ENCODE measurements at regions not wholly inside any gene's neighbourhood (a gene's known extent, or its start where the extent isn't known, plus 50 kb on each side); places are given as distances from the start of the nearest gene placed in this dataset.

DNA sequence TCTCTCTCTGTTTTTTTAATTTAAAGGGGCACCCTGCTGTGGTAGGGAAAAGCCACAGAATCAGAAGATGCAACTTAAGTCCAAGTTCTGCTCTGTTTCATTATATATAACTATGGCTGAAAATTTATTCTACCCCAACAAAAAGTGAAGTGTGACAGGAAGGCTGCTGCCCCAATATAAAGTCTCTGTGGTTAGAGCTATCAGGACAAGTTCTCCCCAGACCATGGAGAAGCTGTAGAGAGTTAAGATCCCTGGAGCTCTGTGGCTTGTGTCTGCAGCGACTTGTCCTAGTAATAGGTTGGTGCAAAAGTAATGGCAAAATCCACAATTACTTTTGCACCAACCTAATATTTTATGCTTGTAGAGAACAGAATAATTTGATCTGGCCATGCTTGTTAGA, 250.9 kb downstream of the PSAT1 start:
- no peak for DNase-seq (ENCODE audit: low read depth, low spot score)
- no peak overlapping the region for H3K4me3 ChIP-seq (ENCODE audit: low read length)

DNA sequence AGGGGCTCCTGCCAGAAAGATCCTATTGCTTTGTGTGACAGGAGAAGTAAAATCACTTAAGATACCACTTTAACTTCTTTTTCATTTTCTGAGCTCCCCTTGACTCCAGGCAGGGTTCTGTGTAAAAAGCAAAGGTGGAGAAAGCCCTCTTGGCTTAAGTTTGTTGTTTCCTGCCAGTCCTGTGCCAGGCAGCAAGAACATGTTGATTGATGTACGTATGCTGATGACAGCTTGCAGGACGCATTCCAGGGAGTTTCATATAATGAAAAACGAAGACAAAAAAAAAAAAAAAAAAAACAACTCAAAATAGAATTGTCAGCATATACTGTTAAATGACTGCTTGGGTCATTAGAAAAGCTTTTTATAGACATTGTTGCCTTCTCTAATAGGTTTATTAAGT, 251.7 kb downstream of the PSAT1 start:
- H3K4me3 ChIP-seq (ENCODE audit: low read length), result no peak overlapping the region
- DNase-seq (ENCODE audit: low read depth, low spot score), result no peak

DNA sequence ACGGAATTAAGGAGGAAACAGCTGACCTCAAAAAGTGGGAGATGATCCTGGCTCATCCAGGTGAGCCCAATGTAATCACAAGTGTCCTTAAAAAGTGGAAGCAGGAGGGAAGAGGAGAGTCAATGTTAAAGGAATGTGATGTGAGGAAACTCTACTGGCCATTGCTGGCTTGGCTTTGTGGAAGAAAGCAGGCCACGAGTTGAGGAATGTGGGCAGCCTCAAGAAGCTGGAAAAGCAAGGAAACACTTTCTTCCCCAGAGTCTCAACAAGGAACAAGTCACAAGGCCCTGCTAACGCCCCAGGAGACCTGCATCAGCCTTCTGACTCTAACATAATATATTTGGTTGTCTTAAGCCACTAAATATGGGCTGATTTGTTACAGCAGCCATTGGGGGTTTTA, 252.8 kb downstream of the PSAT1 start:
- DNase-seq (ENCODE audit: low read depth, low spot score), result no peak
- no peak overlapping the region for H3K4me3 ChIP-seq (ENCODE audit: low read length)

DNA sequence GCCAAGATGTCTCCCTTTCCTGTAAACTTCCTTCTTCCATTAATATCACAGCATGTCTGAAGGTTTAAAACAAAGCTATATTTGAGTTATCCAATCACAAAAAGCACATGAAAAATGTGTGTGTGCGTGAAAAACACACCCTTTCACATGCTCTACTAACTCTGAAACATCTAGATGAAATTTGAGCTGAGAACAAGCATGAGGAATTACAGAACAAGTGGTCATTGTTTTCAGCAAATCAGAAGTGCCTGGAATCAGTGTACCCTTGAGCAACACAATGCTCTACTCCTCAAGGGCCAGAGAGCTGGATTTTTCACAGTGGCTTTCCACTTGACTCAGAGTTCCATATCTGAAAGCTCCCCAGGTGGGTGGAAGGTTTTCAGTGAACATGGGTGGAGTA, 255.9 kb downstream of the PSAT1 start:
- no peak overlapping the region for H3K4me3 ChIP-seq (ENCODE audit: low read length)
- no peak for DNase-seq (ENCODE audit: low read depth, low spot score)

DNA sequence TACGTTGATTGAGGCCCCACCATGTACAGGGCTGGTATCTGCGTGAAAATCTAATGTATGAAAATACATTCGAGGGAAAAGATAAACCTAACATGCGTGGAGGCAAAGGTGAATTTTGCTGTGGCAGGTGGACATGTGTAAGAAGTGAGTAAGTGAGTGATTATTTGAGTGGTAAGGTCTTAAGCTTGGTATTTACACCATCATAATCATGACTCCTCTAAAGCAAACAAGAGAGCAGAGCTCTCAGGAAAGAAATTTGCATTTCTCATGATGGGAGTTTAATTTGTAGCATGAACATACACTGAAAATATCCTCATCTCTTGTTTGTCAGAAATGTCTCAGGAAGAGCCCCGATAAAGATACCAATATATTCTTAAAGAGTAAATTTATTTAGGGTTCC, 260.6 kb downstream of the PSAT1 start:
- H3K4me3 ChIP-seq (ENCODE audit: low read length), result no peak overlapping the region
- no peak for DNase-seq (ENCODE audit: low read depth, low spot score)

DNA sequence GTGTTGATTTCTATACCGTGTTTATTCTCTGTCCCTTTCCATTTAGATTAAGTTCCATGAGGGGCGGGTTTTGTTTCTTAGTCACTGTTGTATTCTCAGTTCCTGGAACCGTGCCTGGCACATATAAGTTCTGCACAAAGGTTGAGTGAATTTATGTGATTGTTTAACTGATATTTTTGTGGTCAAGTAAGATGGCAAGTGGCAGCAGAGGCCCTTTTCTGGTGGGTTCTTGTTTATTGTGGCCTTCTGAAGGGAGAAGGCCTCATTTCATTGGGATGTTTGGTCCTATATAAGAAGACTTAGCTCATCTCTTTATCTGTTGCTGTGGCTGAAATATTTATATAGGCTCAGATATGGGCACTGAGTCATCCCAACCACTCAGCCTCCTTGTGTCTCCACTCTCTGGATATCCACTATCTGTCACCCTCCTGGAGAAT, 262.5 kb downstream of the PSAT1 start:
- no peak for DNase-seq (ENCODE audit: low read depth, low spot score)
- no peak overlapping the region for H3K4me3 ChIP-seq (ENCODE audit: low read length)

DNA sequence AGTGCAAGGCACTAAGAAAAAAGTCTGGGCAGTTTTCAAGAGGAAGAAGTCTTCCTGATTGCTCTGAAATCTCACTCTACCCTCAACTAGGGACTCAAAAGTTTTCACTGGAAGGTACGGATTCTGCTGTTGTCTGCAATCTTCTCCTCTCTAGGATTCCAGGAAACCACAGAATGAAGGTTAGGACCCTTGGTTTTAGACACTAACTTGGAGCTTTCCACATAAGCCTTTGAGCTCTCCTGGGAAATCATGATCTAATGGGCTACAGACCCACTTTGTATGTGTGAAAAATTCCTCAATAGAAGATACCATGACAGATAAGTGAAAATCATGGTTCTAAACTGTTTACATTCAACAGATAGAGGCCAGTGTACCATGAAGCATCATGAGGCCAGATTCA, 265.1 kb downstream of the PSAT1 start:
- DNase-seq (ENCODE audit: low read depth, low spot score), result no peak
- no peak overlapping the region for H3K4me3 ChIP-seq (ENCODE audit: low read length)

DNA sequence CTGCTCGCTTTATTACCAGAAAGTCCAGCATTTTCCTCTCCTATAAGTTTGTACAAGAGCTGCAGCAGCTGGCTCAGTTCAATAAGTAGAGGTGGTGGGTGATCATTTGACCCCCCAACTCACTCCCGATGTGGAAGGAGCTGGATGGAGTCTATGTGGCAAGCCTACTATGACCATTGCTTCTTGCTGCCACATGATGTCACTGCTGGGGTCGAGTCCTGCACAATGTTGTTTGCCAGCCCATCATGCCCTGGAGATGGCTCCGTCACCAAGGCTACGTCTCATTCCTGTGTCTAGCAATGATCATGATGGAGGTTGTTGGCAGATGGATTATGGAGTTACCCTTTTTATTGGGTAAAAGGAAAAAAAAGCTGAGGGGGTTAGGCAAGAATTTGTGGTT, 266.3 kb downstream of the PSAT1 start:
- no peak for DNase-seq (ENCODE audit: low read depth, low spot score)
- no peak overlapping the region for H3K4me3 ChIP-seq (ENCODE audit: low read length)

DNA sequence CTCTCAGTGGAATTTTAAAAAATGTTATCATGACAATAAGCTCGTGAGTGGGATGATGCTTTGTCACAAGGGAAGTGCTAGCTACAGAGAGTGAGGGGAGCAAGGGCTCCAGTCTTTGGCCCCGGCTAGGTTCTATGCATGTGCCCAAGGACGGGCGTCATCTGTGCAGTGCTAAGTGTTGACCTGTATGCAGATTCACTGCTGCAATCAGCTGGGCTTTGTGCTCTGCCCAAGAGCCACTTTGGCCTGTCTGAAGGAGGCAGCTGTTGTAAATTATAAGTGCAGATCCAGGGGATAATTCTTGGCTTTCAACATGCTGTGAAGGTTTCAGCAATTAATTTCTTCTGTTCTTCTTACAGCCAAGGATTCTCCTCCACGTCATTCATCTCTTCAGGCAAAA, 268.6 kb downstream of the PSAT1 start:
- H3K4me3 ChIP-seq (ENCODE audit: low read length), result no peak overlapping the region
- no peak for DNase-seq (ENCODE audit: low read depth, low spot score)

DNA sequence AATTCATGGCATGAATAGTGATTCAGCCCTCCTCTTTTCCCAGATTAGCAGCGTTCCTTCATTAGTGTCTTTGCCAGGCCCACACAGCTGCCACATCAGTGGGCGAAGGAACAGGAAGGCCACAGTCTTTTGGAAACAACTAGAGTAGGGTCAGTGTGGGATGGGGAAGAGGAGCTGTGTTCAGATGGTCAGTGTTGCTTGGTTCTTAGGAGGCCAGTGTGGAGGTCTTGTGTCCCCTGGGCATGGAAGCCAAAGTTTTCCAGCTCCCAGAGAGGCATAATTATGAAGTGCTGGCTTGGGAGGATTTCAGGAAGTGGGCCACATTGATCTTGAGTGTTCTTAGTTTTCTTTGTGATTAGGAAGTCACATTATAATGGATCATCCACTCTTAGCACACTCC, 269.6 kb downstream of the PSAT1 start:
- H3K4me3 ChIP-seq (ENCODE audit: low read length), result no peak overlapping the region
- no peak for DNase-seq (ENCODE audit: low read depth, low spot score)

DNA sequence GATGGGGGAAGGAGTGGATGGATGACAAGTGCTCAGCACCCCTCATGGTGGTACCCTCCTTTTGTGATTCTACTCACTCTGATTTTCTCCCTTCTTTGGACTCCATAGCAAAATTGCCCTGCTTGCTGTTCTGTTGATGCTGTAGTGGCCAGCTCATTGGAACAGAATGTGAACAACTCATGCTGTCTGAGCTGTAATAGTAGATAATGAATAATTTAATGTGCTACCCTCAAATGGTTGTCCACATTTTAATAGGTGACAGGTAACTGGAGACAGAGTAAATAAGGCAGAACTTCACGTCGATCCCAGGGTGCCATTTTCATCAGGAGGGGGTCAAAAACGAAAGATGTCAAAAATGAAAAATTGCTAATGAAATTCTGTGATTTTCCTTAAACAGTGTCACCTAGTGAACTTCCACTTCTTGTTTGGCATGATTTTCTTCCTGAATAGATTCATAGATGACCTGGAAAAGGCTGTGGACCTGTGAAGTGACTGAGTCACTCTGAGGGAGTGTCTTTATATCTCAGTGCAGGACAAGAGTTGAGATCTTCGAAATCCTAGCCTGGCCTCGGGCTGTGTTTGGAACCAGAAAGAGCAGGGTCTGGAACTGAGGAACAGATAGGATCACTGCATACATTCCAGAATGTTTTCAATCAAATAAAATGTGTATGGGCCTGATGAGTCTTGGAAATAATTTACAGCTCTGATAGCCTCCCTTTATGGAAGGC, 270.2 kb downstream of the PSAT1 start:
- no peak for DNase-seq (ENCODE audit: low read depth, low spot score)
- no peak overlapping the region for H3K4me3 ChIP-seq (ENCODE audit: low read length)

DNA sequence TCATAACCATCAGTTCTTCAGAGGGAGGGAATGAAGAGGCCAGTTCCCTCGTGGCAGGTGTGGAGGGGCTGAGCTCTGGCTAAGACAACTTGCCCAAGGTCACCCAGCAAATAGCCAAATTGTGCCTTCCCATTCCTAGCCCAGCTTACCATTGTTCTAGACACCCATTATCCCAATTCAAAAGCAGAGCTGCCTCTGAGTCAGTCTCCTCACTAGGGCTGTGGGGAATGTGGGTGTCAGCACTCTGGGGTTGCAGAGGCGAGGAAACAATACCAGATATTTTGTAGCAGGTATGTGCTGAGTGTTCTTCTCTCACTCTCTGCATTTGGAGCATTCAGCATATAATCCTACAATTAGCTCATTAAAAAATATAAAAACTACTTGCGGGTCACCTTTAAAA, 270.8 kb downstream of the PSAT1 start:
- DNase-seq (ENCODE audit: low read depth, low spot score), result no peak

DNA sequence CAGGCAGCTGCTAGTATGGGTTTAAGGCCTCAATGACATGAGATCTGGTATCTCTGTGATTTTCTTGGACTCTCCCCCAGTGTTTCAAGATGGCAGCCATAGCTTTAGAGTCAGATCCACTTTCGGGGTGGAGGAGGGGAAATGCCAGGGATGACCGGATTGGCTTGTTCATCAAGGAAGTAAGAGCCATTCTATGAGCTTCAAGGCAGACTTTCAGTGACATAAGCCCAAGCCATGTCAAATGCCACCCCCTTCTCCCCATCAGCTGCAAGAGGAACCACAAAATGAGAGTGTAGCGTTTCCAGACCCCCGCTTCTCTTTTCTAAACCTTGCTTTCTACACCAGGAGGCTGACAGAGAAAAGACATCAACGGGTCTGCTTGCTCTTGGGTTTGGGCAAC, 271.8 kb downstream of the PSAT1 start:
- DNase-seq (ENCODE audit: low read depth, low spot score), result no peak
- H3K4me3 ChIP-seq (ENCODE audit: low read length), result no peak overlapping the region

More for the DNA sequence above, 270.8 kb downstream of the PSAT1 start:
- no peak overlapping the region for H3K4me3 ChIP-seq (ENCODE audit: low read length)

DNA sequence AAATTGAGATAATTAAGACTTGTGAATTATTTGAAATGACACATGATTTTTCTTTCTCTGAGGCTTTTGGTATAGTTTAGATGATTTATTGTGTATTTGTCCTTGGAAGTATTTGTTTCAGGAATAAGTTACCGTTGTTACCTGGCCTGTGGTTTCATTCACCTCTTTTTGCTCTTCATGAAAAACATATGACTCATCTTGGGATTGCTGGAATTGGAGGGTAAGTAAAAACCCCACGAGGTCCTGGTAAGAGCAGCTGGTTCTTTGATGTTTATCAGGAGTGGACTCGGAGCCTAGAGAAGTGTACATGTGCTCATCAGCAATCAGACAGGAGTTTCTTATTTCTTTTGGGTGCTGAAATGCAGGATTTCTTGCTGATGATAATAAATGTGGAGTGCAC, 275.3 kb downstream of the PSAT1 start:
- no peak overlapping the region for H3K4me3 ChIP-seq (ENCODE audit: low read length)
- DNase-seq (ENCODE audit: low read depth, low spot score), result no peak

DNA sequence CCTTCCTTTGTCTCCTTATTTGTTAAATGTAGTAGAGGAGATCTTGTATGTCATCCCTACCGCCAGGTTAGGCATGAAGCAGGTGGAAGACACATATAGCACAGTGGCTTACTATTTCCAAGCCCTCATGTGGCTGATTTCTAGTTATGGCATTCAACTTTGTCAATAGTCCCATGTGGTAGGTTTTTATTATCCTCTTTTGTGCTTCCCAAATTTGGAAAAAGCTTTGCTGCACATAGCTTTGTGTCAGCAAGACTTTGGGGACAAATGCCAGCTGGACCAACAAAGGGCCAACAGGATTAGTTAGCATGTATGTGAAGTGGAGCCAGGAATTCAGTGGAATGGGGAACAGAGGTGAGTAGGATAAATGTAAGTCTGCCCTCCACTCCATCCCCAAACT, 276.3 kb downstream of the PSAT1 start:
- no peak overlapping the region for H3K4me3 ChIP-seq (ENCODE audit: low read length)
- DNase-seq (ENCODE audit: low read depth, low spot score), result no peak

DNA sequence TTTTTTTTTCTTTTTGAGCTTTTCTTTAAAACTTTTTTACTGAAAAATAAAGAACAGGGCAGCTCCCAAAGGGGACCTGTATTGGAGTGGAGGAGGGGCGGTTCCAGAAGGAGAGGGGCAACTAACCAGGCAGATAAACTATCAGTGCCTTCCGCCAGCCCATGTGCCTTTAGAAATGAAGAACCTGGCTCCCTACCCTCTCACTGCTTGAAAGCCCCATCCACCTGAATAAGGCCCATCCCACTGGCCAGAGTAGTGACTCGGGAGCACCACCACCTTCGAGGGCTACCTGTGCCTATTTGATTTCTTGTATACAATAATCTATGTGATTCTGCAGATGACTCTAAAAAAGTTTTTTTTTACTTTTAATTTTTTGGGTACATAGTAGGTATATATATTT, 276.7 kb downstream of the PSAT1 start:
- H3K4me3 ChIP-seq (ENCODE audit: low read length), result no peak overlapping the region
- no peak for DNase-seq (ENCODE audit: low read depth, low spot score)

DNA sequence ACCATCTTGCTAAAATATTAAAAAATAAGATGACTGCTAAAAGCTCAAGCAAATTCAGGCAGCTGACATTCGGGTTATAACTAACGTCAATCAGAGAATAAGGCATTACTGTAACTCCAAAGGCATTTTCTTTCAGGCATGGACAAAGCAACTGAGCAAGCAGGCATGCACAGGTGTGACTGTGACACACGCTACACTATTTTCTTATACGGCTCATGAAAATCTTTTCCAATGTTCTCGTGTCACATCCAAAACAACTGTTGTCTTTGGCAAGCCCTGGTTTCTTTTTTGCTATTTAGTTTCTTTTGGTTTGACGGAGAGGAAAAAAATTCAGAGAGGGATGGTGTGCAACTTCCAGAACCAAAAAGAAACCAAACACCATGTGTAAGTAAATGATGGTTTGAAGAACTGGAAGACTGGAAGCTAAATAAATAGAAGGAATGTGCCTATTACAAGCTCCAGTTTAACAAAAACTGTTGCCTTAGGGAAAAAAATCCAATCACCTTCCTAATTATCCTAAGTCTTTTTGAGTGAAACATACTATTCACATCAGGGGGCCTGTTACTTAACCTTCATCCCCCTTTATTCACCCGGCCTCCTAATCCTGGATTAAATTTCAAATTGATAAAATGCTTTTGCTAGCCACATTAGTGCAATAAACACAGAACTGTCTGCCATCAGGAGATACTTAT, 277.6 kb downstream of the PSAT1 start:
- DNase-seq (ENCODE audit: low read depth, low spot score), result no peak
- no peak overlapping the region for H3K4me3 ChIP-seq (ENCODE audit: low read length)

DNA sequence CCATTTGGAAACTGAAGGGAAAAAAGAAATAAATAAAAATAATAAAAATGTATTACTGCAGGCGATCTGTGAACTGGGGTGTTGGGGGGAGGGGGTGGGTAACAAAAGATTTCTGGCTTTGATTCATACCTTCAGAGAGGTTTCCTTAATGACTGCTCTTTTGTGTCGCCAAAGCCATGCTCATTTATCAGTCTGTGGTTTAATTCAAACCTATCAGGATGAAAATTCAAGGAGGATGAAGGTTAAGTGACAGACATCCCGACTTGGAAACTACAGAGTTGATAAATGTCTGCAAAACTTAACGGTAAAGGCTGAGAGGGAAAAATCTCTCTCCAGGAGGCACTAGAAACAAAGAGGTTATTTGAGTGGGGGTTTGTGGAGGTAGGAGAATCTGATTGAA, 278.2 kb downstream of the PSAT1 start:
- no peak for DNase-seq (ENCODE audit: low read depth, low spot score)
- H3K4me3 ChIP-seq (ENCODE audit: low read length), result no peak overlapping the region

DNA sequence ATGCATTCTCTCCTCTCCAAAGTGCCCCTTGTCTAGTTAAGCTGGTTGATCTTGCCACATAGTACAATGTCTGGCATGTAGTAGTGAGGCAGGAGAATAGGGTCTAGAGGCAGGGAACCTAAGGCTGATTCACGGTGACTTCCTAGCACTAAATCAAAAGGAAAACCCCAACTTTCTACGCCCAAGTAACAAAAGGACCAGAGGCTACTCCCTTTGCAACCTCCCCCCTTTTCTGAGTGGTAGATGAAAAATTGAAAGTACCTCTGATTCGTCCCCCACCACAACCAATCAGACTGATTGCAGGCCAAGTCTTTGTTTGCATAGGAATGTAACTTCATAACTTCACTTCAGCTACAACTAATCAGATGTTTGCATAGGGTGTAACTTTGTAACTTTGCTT, 278.8 kb downstream of the PSAT1 start:
- no peak overlapping the region for H3K4me3 ChIP-seq (ENCODE audit: low read length)
- DNase-seq (ENCODE audit: low read depth, low spot score), result no peak

DNA sequence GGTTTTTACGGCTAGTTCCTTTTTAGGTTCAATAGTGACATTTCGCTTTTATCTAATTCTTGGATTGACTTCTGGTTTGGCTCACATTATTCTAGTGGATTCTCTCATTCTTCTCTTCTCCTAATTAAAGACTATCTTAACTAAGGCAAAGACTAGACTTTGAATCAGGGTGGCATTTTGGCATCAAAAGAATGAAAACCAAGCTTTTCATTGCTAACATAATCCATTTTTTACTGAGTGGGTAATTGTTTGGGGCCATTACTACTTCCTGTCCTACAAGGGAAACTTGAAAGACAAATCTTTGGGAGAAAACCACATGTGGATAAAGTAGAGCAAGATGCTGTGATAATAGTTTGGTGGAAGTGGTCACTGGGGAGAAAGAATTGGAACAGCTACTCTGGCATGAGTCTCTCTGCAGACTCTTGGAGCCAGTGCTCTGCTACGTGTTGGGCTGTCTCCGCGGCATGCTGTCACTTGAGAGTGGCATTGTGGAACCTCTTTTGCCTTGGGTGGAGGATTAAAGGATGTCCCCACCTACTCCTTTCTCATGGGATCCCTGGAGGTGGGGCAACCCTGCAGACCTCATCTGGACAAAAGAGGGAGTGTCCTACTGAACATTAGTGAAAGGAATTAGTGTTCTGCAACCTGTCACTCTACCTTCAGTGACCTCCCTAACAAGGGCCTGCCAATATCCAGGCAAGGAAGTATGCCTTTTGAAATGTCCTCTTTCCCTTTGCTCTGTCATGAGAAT, 280.4 kb downstream of the PSAT1 start:
- H3K4me3 ChIP-seq (ENCODE audit: low read length), result no peak overlapping the region
- no peak for DNase-seq (ENCODE audit: low read depth, low spot score)

Data from Jurkat, Clone E6-1 (cell line).